Astrocyte (in vitro differentiated cells and primary cell): ENCODE measurements at regions not wholly inside any gene's neighbourhood (a gene's known extent, or its start where the extent isn't known, plus 50 kb on each side); places are given as distances from the start of the nearest gene placed in this dataset.

Experiments
- CTCF ChIP-seq: IDR thresholded peaks from 2 replicates; pipeline ENCODE4 v1.5.1; 2011; ENCODE audit warnings: low read depth, mild to moderate bottlenecking, inconsistent platforms, low read length, moderate library complexity; ENCODE audit not compliant: insufficient read depth
- EZH2 ChIP-seq: IDR thresholded peaks from 2 replicates; pipeline ENCODE4 v1.6.1; 2012; ENCODE audit warnings: mild to moderate bottlenecking, low read length, inconsistent platforms; ENCODE audit not compliant: insufficient read depth

GRCh38 chr2:43010438-43011157 is 215.8 kb downstream of the ZFP36L2 start:
- TF ChIP-seq CTCF (no peak), EZH2 (no peak)
